MCF 10A (cell line): ENCODE measurements at regions not wholly inside any gene's neighbourhood (a gene's known extent, or its start where the extent isn't known, plus 50 kb on each side); places are given as distances from the start of the nearest gene placed in this dataset.

Experiments
- BruUV-seq: library from RNA; stranded (reverse); fragments of 400-500 nt; replicated peaks from 2 replicates; lab custom pipeline; 2021; lab: Mats Ljungman, UMichigan
- CTCF ChIA-PET: fragments of 300-600 bp; sonication (Branson Sonifier 250); formaldehyde crosslinking; extraction: SDS; loops from one replicate; lab custom pipeline; 2021; ENCODE audit warnings: antibody characterized with exemption, inconsistent platforms; lab: Yijun Ruan, JAX
- POLR2A ChIA-PET: fragments of 300-600, 350-650 bp; sonication (Branson Sonifier 250); formaldehyde crosslinking; extraction: SDS; loops from one replicate; lab custom pipeline; 2020; ENCODE audit warnings: antibody characterized with exemption, inconsistent platforms; lab: Yijun Ruan, JAX
- DNase-seq: peaks from one replicate; pipeline ENCODE4 v3.0.0-alpha.2; 2018; ENCODE audit not compliant: unreplicated experiment
- H3K27ac Mint-ChIP-seq: one replicate; pipeline ENCODE4 v1.8.0; 2022; ENCODE audit warnings: mild to moderate bottlenecking, low read depth, mixed read lengths; ENCODE audit not compliant: unreplicated experiment
- H3K27me3 Mint-ChIP-seq: one replicate; pipeline ENCODE4 v1.8.0; 2022; ENCODE audit warnings: mixed read lengths; ENCODE audit not compliant: insufficient read depth, unreplicated experiment
- H3K36me3 Mint-ChIP-seq: one replicate; pipeline ENCODE4 v1.8.0; 2022; ENCODE audit warnings: mild to moderate bottlenecking, moderate library complexity, mixed read lengths; ENCODE audit not compliant: insufficient read depth, unreplicated experiment
- H3K4me1 Mint-ChIP-seq: one replicate; pipeline ENCODE4 v1.8.0; 2022; ENCODE audit warnings: mixed read lengths; ENCODE audit not compliant: insufficient read depth, unreplicated experiment
- H3K4me3 Mint-ChIP-seq: one replicate; pipeline ENCODE4 v1.8.0; 2022; ENCODE audit warnings: mild to moderate bottlenecking, moderate library complexity, mixed read lengths; ENCODE audit not compliant: unreplicated experiment
- H3K9me3 Mint-ChIP-seq: one replicate; pipeline ENCODE4 v1.8.0; 2022; ENCODE audit warnings: mixed read lengths; ENCODE audit not compliant: unreplicated experiment
- CTCF ChIP-seq: fragments of 200-600 bp; IDR thresholded peaks from one replicate; pipeline ENCODE4 v1.8.0; 2022; ENCODE audit warnings: antibody characterized with exemption, mild to moderate bottlenecking; ENCODE audit not compliant: unreplicated experiment
- intact Hi-C: fragments of 100-400 bp; cut with micrococcal nuclease; formaldehyde crosslinking; loops from 2 replicates; pipeline ENCODE4 v1.14.1; 2022

DNA sequence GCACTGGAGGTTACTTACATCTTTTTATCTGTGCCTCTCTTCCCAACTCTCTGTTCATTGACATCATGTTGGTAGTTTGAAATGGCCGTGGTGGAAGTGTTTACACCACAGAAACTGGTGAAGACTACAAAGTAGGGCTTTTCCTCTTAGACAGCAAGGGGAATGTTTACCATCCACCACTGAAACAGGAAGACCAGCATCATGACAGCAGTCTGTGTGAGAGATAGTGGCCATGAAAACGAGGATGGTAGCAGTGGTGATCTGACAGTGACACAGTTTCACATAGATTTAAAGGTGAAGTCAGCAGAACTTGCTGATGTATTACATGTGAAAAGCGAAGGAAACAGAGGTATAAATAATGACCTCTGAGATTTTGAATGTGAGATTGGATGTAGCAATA is 115.7 kb downstream of the CCDC71L start:
- POLR2A ChIA-PET = interaction anchor here (0.8 kb wide), 1 partner anchor 265 kb away, joined by 3 read pairs; no protein-coding TSS in a partner anchor
- no TSS peak for BruUV-seq
- H3K4me1 Mint-ChIP-seq = peaks cover 6% of the 10 kb centered on the region
- DNase-seq = no peak
- H3K27me3 Mint-ChIP-seq = no peaks in the 10 kb centered on the region
- intact Hi-C loops = no loop called here
- CTCF ChIA-PET = interaction anchor here (11.6 to 11.9 kb wide), 2 partner anchors 111 to 190 kb away, joined by 116 to 133 read pairs; partner anchors contain the start of gene CCDC71L
- TF ChIP-seq CTCF = no peak
- no peaks in the 10 kb centered on the region for H3K9me3 Mint-ChIP-seq
- no peaks in the 10 kb centered on the region for H3K36me3 Mint-ChIP-seq
- H3K4me3 Mint-ChIP-seq = no peak overlapping the region
- H3K27ac Mint-ChIP-seq = no peak overlapping the region

GRCh38 chr7:106543221-106543757 is 117.7 kb downstream of the CCDC71L start:
- Mint-ChIP-seq H3K9me3 (no peaks in the 10 kb centered on the region), H3K4me3 (no peak overlapping the region), H3K4me1 (peaks cover 6% of the 10 kb centered on the region), H3K27me3 (no peaks in the 10 kb centered on the region), H3K27ac (no peak overlapping the region), H3K36me3 (no peaks in the 10 kb centered on the region)
- DNase-seq = no peak
- intact Hi-C loops = loop anchor here (5.0 kb wide), 2 partner anchors 366 to 604 kb away; no protein-coding TSS in a partner anchor
- ChIA-PET POLR2A (interaction anchor here (1.0 to 1.8 kb wide), 3 partner anchors 25 to 193 kb away, joined by 7 to 9 read pairs (median 8); no protein-coding TSS in a partner anchor), CTCF (interaction anchor here (0.6 to 11.9 kb wide), 40 partner anchors 8 to 738 kb away, joined by 3 to 133 read pairs (median 4); partner anchors contain the start of gene CCDC71L)
- no peak for TF ChIP-seq CTCF
- no TSS peak for BruUV-seq

DNA sequence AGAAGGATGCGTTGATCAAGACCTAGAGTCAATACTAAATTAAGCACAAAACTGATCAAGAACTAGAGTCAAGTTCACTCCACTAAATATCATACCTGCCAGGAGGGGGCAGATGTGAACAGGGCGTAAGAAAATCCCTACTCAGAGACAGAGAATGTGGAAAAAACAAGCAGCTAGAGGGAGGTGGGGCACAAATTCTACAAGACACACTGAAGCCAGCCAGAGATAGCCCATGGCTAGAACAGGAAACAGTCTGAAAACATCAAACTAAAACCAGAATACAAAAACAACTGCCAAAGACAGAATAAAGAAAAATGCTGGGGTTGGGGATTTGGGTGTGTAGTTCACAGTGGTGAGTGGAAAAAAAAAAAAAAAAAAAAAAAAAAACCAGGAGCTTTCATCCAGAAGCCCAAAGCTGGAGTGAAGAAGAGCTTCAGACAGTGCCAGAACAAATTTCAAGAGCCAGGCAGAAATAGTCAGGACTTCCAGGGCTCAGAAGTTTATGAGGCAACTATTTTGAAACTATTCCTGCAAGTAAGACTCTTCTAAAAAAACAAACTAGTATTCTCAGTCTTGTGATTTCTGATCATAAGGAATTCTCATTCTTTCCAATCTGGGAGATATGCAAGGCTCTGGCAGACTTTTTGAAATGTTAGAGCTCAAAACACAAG is 118.3 kb downstream of the CCDC71L start:
- intact Hi-C loops = loop anchor here (1.0 to 5.0 kb wide), 4 partner anchors 118 to 605 kb away; no protein-coding TSS in a partner anchor
- Mint-ChIP-seq H3K9me3 (no peaks in the 10 kb centered on the region), H3K4me3 (no peak overlapping the region), H3K36me3 (no peaks in the 10 kb centered on the region), H3K27ac (peak overlapping the region; percentile 59), H3K4me1 (peaks cover 6% of the 10 kb centered on the region), H3K27me3 (no peaks in the 10 kb centered on the region)
- POLR2A ChIA-PET = interaction anchor here (1.0 to 1.8 kb wide), 4 partner anchors 26 to 194 kb away, joined by 5 to 9 read pairs (median 8); no protein-coding TSS in a partner anchor
- DNase-seq = peak; percentile 88
- CTCF ChIA-PET = interaction anchor here (0.6 to 11.9 kb wide), 45 partner anchors 9 to 1983 kb away, joined by 3 to 133 read pairs (median 4); partner anchors contain the start of genes CCDC71L and PNPLA8
- no TSS peak for BruUV-seq
- TF ChIP-seq CTCF = peak; percentile 63

- Mint-ChIP-seq H3K4me3 (no peak overlapping the region), H3K4me1 (peaks cover 6% of the 10 kb centered on the region), H3K9me3 (no peaks in the 10 kb centered on the region), H3K27me3 (no peaks in the 10 kb centered on the region), H3K36me3 (no peaks in the 10 kb centered on the region), H3K27ac (no peak overlapping the region)
- POLR2A ChIA-PET = no interaction called here
- no TSS peak for BruUV-seq
- no peak for DNase-seq
- intact Hi-C loops = no loop called here
- TF ChIP-seq CTCF = no peak
- CTCF ChIA-PET = interaction anchor here (0.5 to 11.9 kb wide), 5 partner anchors 26 to 360 kb away, joined by 3 to 133 read pairs (median 4); partner anchors contain the start of gene CCDC71L
These were observed 122.3 kb downstream of the CCDC71L start for GRCh38 chr7:106538638-106539037.
